HG02610 (cell line): ENCODE measurements at regions not wholly inside any gene's neighbourhood (a gene's known extent, or its start where the extent isn't known, plus 50 kb on each side); places are given as distances from the start of the nearest gene placed in this dataset.
"Not testable (repeated sequence)": the region's sequence is repeated elsewhere in the genome, so short reads cannot be mapped to it uniquely, and the experiment has no call there.

Source experiments
- ATAC-seq: cut with Tn5 transposase; IDR thresholded peaks from one replicate; pipeline ENCODE4 v1.9.1; 2021; ENCODE audit warnings: mild to moderate bottlenecking, moderate library complexity; ENCODE audit not compliant: unreplicated experiment

- no peak for ATAC-seq
Measured at GRCh38 chr18:10162340-10162739, 248.5 kb downstream of the VAPA start.

DNA sequence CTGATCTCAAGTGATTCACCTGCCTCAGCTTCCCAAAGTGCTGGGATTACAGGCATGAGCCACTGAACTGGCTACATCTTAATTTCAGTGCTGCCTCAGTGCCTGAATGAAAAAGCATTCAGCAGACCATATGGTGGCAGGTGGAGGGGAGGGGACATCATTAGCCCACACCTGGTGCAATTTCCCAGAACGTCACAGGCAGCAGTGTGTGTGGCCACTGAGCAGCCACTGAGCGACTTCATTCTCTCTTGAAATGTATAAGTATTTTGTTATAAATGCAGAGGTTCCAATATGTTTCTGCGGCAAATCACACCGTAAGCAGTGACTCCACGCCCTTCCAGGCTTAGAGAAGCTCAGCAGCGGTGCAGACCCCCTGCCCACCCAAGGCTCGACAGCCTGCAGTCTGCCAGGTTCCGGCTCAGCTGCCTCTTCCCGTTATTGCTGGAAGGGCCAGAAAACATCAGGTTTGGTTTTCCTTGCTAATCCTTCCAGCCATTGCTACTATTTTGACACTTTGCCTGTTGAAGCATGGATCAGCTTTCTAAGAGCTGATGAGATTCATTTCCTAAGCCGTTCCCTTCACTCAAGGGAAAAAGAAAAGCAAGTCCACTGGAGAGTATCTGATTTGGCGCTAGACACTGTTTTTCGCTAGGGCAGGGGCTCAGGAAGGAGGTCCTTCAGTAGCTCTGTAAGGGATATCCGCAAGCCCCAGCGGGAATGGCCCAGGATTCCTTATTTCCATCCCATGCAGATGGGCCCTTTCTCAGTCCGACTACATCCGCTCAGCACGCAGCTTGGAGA lies 250.7 kb downstream of the VAPA start:
- no peak for ATAC-seq

DNA sequence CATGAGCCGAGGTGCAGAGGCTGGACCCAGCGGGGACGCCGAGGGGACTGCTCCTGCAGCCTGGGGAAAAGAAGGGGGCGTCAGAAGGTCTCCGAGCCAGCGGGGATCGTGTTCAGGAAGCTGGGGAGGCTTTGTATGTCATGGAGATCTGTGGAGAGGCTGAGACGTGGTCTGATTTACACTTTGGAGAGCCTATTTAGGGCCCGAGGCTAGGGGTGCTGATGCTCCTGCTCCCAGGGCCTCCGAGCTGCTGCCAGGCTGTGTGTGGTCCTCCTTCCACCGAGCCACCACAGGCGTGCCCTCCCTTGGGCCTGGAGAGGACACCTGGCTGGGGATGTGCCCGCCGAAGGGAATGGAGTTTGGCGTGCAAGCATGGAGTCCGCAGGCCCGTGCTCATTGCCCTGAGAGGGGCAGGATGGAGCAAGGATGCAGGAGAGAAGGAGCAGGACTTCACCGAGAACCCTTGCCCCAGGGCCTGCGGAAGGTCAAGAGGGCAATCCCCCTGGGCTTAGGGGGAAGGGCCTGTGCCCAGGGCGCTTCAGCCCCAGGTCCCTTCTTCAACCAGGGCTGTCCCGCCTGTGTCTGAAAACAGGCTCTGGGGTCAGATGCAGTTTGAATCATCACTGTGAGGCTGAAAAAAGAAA lies 252.5 kb downstream of the VAPA start:
- no peak for ATAC-seq

DNA sequence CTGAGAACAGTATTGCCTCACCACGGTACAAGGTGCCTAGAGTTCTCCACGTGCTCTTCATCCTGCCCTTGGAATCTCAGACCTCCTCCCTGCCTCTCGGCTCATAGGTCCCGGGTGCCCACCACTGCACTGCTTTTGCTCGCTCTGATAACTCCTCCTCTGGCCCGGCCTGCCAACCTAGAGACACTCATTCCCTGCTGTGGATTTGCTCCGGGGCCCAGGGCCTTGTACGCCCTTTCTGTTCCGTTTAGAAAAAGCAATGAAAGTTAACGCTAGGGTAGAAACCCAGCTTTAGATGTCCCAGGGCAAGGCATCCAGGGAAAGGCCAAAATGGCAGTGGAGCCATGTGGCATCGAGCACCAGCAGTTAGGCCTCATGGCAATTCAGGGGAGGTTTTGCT lies 253.9 kb downstream of the VAPA start:
- ATAC-seq: no peak

DNA sequence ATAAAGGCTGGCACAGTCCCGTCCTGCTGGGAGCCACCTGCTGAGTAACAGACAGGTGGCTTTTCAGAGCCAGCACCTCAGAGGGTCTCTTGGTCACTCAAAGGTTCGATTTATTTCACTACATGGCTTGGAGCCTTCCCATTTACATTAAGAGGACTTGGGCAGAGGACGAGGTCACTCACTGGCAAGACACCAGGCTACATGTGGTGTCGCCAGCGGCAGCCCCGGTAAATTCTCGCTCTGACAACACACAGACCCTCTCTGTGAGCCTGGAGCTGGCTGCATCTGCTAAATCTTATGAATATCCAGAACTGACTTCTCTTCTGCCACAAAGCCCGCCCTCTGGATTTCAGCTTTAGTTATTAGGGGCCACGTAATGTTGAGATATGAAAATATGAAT lies 254.7 kb downstream of the VAPA start:
- no peak for ATAC-seq

DNA sequence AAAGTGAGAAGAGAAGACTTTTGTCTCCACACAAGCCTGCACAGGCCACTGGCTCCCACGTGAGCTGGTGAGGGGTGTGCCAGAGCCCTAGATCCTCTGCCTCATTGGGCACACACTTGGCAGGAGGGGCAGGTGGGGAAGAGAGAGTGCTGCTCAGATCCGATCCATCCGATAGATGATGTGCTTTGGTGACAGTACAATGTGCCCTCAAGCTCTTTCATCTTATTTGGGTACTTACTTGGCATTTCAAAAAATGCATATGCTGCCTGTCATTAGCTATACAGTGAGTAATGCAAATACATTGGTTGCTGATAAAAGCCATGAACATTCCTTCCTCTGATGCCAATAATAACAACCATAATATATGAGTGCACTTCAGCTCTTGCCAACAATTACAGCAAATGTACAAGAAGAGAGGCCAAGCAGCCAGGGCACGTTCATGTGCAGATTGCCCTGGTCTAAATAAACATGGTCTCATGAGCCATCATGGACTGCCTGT lies 255.3 kb downstream of the VAPA start:
- no peak for ATAC-seq

DNA sequence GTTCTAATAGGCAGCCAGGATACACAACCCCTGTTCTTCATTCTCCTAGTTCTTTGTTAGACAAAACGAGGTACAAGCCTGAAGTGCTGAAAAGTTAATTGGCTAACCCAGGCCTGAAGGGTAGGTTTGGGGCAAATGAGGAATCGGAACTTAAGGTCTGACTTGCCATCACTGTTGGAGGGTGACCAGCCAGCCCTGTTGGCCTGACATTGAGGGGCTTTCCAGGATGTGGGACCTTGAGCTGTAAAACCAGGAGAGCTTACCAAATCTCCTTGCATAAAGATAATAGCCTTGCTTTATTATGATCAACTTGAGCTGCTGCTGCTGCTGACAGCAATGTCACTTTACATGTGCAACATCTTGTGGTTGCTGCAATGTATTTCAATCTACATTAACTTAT lies 256.0 kb downstream of the VAPA start:
- no peak for ATAC-seq

- no peak for ATAC-seq
Measured at GRCh38 chr18:10170375-10170774, 256.6 kb downstream of the VAPA start.

DNA sequence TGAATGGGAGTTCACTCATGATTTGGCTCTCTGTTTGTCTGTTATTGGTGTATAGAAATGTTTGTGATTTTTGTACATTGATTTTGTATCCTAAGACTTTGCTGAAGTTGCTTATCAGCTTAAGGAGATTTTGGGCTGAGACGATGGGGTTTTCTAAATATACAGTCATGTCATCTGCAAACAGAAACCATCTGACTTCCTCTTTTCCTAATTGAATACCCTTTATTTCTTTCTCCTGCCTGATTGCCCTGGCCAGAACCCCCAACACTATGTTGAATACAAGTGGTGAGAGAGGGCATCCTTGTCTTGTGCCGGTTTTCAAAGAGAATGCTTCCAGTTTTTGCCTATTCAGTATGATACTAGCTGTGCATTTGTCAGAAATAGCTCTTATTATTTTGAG lies 261.5 kb downstream of the VAPA start:
- not testable (repeated sequence) for ATAC-seq

- not testable (repeated sequence) for ATAC-seq
Measured at GRCh38 chr18:10179326-10179725, 265.5 kb downstream of the VAPA start.

DNA sequence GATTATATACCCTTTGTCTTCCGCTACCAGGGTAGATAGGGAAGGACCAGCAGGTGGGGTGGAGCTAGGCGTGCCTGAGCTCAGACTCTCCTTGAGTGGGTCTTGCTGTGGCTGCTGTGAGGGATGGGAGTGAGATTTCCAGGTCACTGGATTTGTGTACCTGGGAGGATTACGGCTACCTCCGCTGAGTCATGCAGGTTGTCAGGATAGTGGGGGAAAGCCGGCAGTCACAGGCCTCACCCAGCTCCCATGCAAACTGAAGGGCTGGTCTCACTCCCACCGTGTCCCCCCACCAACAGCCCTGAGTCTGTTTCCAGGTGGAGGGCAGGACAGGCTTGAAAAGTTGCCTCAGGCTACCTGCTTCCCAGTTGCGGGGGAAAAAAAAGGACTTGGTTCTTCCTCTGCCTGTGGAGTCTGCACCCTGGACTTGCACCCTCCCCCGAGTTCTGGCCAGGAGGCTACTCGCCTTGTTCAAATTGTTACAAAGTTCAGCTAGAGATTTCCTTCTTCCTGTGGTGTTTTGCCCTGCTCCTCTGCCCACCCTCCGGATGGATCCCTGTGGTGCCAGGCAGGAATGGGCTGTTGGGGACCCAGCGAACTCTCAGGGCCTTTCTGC lies 268.3 kb downstream of the VAPA start:
- no peak for ATAC-seq

DNA sequence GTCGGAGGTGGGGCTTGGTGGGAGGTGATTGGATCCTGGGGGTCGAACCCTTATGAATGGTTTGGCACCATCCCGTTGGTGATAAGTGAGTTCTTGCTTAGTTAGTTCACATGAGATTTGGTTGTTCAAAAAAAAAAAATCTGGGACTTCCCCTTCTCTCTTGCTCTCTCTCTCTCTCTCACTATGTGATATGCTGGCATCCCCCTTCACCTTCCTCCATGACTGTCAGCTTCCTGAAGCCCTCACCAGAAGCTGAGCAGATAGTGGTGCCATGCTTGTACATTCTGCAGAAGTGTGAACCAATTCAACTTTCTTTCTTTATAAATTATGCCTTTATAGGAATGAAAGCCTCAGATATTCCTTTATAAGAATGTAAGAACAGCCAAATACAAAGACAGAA lies 269.7 kb upstream of the APCDD1 start:
- ATAC-seq: no peak

- no peak for ATAC-seq
Measured at GRCh38 chr18:10188971-10189810, 265.2 kb upstream of the APCDD1 start.

- no peak for ATAC-seq
Measured at GRCh38 chr18:10190564-10190963, 263.9 kb upstream of the APCDD1 start.

GRCh38 chr18:10193444-10193843 lies 261.0 kb upstream of the APCDD1 start:
- no peak for ATAC-seq

GRCh38 chr18:10194592-10194991 lies 259.8 kb upstream of the APCDD1 start:
- ATAC-seq: no peak

DNA sequence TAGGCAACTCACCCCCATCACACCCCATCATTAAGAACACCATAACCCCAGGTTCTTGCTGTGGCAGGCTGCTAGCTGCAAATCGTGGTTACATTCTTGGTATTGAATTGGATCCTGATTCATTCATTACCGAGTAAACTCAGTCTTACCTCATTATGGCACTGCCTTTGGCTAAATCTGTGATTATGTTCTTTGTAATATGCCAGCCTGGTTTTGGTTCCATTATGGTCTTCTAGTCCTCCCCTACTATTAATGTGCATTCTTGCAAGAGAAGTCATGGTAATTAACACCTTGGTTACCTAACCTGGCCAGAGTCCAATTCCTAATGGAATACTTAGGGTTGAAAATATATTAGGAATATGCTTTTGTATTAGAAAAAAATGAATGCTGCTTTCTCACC lies 258.9 kb upstream of the APCDD1 start:
- ATAC-seq: no peak

DNA sequence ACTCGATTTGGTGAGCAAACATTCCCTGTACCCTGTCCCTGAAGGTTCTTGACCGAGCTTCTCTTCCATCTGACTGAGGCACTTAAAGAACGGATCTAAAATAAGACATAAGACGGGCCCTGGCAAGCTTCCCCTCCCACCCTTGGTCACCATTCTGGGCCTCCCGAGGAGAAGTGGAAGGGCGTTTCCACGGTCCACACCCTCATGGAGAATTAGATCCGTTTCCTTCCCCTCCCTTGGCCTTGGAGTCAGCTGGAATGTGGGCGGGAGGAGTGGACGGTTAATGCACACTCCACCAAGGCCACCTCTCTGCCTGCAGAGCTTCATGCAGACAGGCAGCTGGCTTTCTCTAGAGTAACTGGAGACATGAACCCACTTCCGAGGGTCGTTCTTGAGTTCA lies 257.3 kb upstream of the APCDD1 start:
- ATAC-seq: no peak

DNA sequence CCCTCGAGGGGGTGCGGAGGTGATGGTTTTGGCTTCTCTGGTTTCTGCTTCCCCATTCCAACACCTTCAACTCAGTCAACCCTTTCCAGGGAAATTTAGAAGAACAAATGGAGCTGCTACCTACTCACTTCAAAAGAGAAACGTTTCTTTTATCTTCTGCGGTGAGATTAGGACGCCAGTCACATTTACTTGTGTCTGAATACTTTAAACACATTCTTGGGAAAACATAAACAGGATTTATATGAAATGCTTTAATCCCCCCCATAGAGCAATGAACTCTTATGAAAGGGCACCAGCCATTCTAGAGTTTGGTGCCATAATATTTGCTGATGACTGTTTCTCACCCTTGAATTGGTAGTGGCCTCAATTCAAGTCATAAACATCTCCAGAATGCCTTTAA lies 253.2 kb upstream of the APCDD1 start:
- no peak for ATAC-seq

- no peak for ATAC-seq
Measured at GRCh38 chr18:10201659-10202058, 252.8 kb upstream of the APCDD1 start.

GRCh38 chr18:10202845-10203321 lies 251.6 kb upstream of the APCDD1 start:
- ATAC-seq: no peak
